Endothelial cell of umbilical vein (primary cell): ENCODE measurements at regions not wholly inside any gene's neighbourhood (a gene's known extent, or its start where the extent isn't known, plus 50 kb on each side); places are given as distances from the start of the nearest gene placed in this dataset.

Source experiments
- BruUV-seq: library from RNA; stranded (reverse); fragments of 400-500 nt; replicated peaks from 2 replicates; lab custom pipeline; 2021; lab: Mats Ljungman, UMichigan
- CTCF ChIA-PET: fragments of 300-600, 350-600 bp; sonication (Branson Sonifier 250); formaldehyde crosslinking; loops from one replicate; lab custom pipeline; 2021; ENCODE audit warnings: antibody characterized with exemption, inconsistent platforms; lab: Charles Lee
- POLR2A ChIA-PET: fragments of 300-600, 350-600 bp; sonication (Branson Sonifier 250); formaldehyde crosslinking; loops from one replicate; lab custom pipeline; 2021; ENCODE audit warnings: antibody characterized with exemption, inconsistent platforms; lab: Charles Lee
- DNase-seq: peaks from one replicate; pipeline ENCODE4 v3.0.0-alpha.2; 2011; ENCODE audit warnings: low read depth, low spot score
- FAIRE-seq: peaks from 2 replicates; lab custom pipeline; 2011; peaks lifted over from hg19 to GRCh38; lab: Jason Lieb, UNC
- H2AFZ ChIP-seq: 2 replicates; pipeline ENCODE4 v1.6.0; 2012; ENCODE audit warnings: low read depth, low read length, control low read depth, inconsistent platforms
- H3K27ac ChIP-seq: 2 replicates; pipeline ENCODE4 v1.5.1; 2011; ENCODE audit warnings: low read depth, mild to moderate bottlenecking, control low read depth, low read length, moderate library complexity; ENCODE audit not compliant: insufficient read depth
- H3K27me3 ChIP-seq, 2 experiments: 2 replicates each; pipeline versions ENCODE4 v1.6.0 to v1.6.1; 2011; ENCODE audit warnings: low read length in 2 of 2, mixed read lengths in 1 of 2; ENCODE audit not compliant: control insufficient read depth in 2 of 2, insufficient read depth in 2 of 2
- H3K36me3 ChIP-seq, 2 experiments: 2 replicates in 1 of 2; 3 replicates in 1 of 2; pipeline ENCODE4 v1.5.1; 2011; ENCODE audit warnings: low read length in 2 of 2, mild to moderate bottlenecking in 1 of 2, moderate library complexity in 1 of 2; ENCODE audit not compliant: control insufficient read depth in 2 of 2, insufficient read depth in 2 of 2; ENCODE audit errors: extremely low read depth in 1 of 2
- H3K4me1 ChIP-seq: 3 replicates; pipeline ENCODE4 v1.5.1; 2011; ENCODE audit warnings: mild to moderate bottlenecking, low read length; ENCODE audit not compliant: control insufficient read depth, insufficient read depth; ENCODE audit errors: extremely low read depth
- H3K4me2 ChIP-seq: 2 replicates; pipeline ENCODE4 v1.6.1; 2011; ENCODE audit warnings: low read length, control low read depth, mixed read lengths; ENCODE audit not compliant: insufficient read depth
- H3K4me3 ChIP-seq, 3 experiments: fragments of 200-600 bp in 1 of 3; sonication (generic), shearing (Covaris generic) in 1 of 3; replicated peaks in 1 of 3; 2 replicates each; pipeline ENCODE4 v1.5.1; 2011 to 2016; ENCODE audit warnings: control low read depth in 3 of 3, low read length in 3 of 3, mild to moderate bottlenecking in 2 of 3, inconsistent platforms in 1 of 3, low read depth in 1 of 3, moderate library complexity in 1 of 3; ENCODE audit not compliant: insufficient read depth in 1 of 3
- H3K79me2 ChIP-seq: 2 replicates; pipeline ENCODE4 v1.6.0; 2012; ENCODE audit warnings: low read length, inconsistent platforms; ENCODE audit not compliant: control insufficient read depth, insufficient read depth
- H3K9ac ChIP-seq: replicated peaks from 2 replicates; pipeline ENCODE3; 2011; ENCODE audit warnings: low read length, control low read depth; ENCODE audit not compliant: insufficient read depth; ENCODE audit errors: extremely low read depth
- H3K9me1 ChIP-seq: replicated peaks from 3 replicates; pipeline ENCODE4 v1.6.0; 2011; ENCODE audit warnings: mild to moderate bottlenecking, low read length; ENCODE audit not compliant: control insufficient read depth, insufficient read depth; ENCODE audit errors: extremely low read depth
- H3K9me3 ChIP-seq: replicated peaks from 2 replicates; pipeline ENCODE4 v1.5.1; 2012; ENCODE audit warnings: low read length, inconsistent platforms; ENCODE audit not compliant: control insufficient read depth, insufficient read depth
- H4K20me1 ChIP-seq: replicated peaks from 2 replicates; pipeline ENCODE3; 2011; ENCODE audit warnings: mild to moderate bottlenecking, low read length; ENCODE audit not compliant: control insufficient read depth, insufficient read depth; ENCODE audit errors: extremely low read depth
- JUN ChIP-seq: IDR thresholded peaks from 2 replicates; pipeline ENCODE4 v1.6.1; 2011; ENCODE audit warnings: borderline replicate concordance, low read depth; ENCODE audit not compliant: insufficient read length, insufficient read depth
- MYC ChIP-seq: IDR thresholded peaks from one replicate; pipeline ENCODE4 v1.6.1; 2011; ENCODE audit warnings: mild to moderate bottlenecking, low read depth, low read length
- POLR2A ChIP-seq: IDR thresholded peaks from 2 replicates; pipeline ENCODE4 v1.6.1; 2012; ENCODE audit warnings: low read depth, mild to moderate bottlenecking, control low read depth, low read length
- dilution Hi-C: fragments of 300-500 bp; cut with MboI; formaldehyde crosslinking; loops from one replicate; pipeline ENCODE4 v1.15.0; 2019; ENCODE audit warnings: low sequenced_read_pairs; ENCODE audit not compliant: extremely low pct_ligation_motif_present
- intact Hi-C: fragments of 100-400 bp; cut with micrococcal nuclease; formaldehyde crosslinking; loops from one replicate; pipeline ENCODE4 v1.10.0; 2022
- TF ChIP-seq, protein P1 (sequence below), 2 donors: IDR thresholded peaks; 1 replicate in 1 of 2; 2 replicates in 1 of 2; pipeline ENCODE4 v1.5.1; 2011; ENCODE audit warnings: low read length in 2 of 2, mild to moderate bottlenecking in 2 of 2, moderate library complexity in 2 of 2, control low read depth in 1 of 2, inconsistent platforms in 1 of 2, low read depth in 1 of 2; ENCODE audit not compliant: insufficient read depth in 1 of 2; ENCODE audit errors: extremely low read depth in 1 of 2

DNA sequence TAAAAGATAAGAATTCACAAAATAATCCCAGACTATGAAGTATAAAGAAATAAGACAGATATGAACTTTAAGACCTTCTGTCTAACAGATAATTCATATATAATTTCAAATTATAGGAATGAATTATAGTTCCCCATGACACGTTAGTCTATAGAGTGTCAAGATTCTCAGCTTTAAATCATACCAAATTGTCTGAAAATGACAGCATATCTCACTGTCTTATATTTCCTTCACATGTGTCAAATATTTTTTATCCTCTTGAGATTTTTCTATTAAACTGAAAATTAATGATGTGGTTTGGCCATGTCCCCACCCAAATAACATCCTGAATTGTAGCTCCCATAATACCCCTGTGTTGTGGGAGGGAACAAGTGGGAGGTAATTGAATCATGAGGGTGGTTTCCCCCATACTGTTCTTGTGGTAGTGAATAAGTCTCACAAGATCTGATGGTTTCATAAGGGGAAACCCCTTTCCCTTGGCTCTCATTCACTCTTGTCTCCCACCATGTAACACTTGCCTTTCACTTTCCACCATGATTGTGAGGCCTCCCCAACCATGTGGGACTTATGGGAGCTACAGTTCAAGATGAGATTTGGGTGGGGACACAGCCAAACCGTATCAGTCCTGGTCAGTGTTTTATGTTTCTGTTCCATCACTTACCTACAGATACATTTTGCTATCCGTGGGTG is 825.3 kb upstream of the GJE1 start:
- H3K79me2 ChIP-seq, result no peaks in the 10 kb centered on the region
- dilution Hi-C loops, result no loop called here
- no peak overlapping the region for H3K27ac ChIP-seq
- H3K4me2 ChIP-seq, result no peak overlapping the region
- intact Hi-C loops, result loop anchor here (5.0 kb wide), 1 partner anchor 255 kb away; no protein-coding TSS in a partner anchor
- H3K36me3 ChIP-seq, result no peaks in the 10 kb centered on the region
- H4K20me1 ChIP-seq, result no peaks in the 10 kb centered on the region
- H3K9me1 ChIP-seq, result no peaks in the 10 kb centered on the region
- no peak overlapping the region for H3K9ac ChIP-seq
- FAIRE-seq (no peak), DNase-seq (no peak)
- H3K4me1 ChIP-seq, result no peaks in the 10 kb centered on the region
- no peak overlapping the region for H2AFZ ChIP-seq
- H3K4me3 ChIP-seq, result no peak overlapping the region
- ChIA-PET CTCF (no interaction called here), POLR2A (no interaction called here)
- BruUV-seq, result no TSS peak
- no peaks in the 10 kb centered on the region for H3K9me3 ChIP-seq
- H3K27me3 ChIP-seq, result no peaks in the 10 kb centered on the region
- no peak for TF ChIP-seq POLR2A

DNA sequence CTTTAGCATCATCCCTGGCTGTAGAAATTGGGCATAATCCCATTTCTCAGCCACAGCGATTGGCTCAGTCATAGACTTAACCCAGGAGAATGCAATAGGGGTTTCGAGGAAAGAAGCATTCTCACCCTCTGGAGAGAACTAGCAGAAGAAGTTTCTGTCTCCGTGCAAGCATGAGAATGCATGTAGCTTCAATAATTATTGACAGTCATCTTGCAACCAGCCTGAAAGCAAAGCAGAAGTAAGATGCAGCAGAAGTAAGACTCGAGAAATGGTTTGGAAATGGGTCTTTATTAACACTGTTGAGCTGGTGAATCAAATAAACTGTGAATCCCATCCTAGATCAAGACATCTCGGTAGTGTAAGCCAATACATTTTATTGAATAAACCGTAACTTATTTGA is 828.8 kb upstream of the GJE1 start:
- dilution Hi-C loops (no loop called here), intact Hi-C loops (no loop called here)
- Histone ChIP-seq H3K4me1 (no peaks in the 10 kb centered on the region), H3K79me2 (no peaks in the 10 kb centered on the region), H3K4me2 (no peak overlapping the region), H2AFZ (no peak overlapping the region), H3K4me3 (no peak overlapping the region), H4K20me1 (no peaks in the 10 kb centered on the region), H3K9me3 (no peaks in the 10 kb centered on the region), H3K9ac (no peak overlapping the region), H3K27ac (no peak overlapping the region), H3K9me1 (no peaks in the 10 kb centered on the region), H3K36me3 (no peaks in the 10 kb centered on the region), H3K27me3 (no peaks in the 10 kb centered on the region)
- FAIRE-seq, result no peak
- TF ChIP-seq, protein P1, sequence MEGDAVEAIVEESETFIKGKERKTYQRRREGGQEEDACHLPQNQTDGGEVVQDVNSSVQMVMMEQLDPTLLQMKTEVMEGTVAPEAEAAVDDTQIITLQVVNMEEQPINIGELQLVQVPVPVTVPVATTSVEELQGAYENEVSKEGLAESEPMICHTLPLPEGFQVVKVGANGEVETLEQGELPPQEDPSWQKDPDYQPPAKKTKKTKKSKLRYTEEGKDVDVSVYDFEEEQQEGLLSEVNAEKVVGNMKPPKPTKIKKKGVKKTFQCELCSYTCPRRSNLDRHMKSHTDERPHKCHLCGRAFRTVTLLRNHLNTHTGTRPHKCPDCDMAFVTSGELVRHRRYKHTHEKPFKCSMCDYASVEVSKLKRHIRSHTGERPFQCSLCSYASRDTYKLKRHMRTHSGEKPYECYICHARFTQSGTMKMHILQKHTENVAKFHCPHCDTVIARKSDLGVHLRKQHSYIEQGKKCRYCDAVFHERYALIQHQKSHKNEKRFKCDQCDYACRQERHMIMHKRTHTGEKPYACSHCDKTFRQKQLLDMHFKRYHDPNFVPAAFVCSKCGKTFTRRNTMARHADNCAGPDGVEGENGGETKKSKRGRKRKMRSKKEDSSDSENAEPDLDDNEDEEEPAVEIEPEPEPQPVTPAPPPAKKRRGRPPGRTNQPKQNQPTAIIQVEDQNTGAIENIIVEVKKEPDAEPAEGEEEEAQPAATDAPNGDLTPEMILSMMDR (IDR thresholded peaks at IDR 0.05; ENCODE audit: extremely low read depth in 1 of 2, insufficient read depth in 1 of 2, low read depth in 1 of 2, low read length in 2 of 2), result no peak
- TF ChIP-seq MYC (no peak), JUN (no peak)
- POLR2A ChIA-PET, result no interaction called here
- DNase-seq, result no peak
- CTCF ChIA-PET, result interaction anchor here (0.6 to 1.4 kb wide), 2 partner anchors 9 to 1005 kb away, joined by 3 to 5 read pairs; no protein-coding TSS in a partner anchor
- no TSS peak for BruUV-seq
